SK-N-SH (cell line): ENCODE measurements at regions not wholly inside any gene's neighbourhood (a gene's known extent, or its start where the extent isn't known, plus 50 kb on each side); places are given as distances from the start of the nearest gene placed in this dataset.

Experiments
- CTCF ChIA-PET: fragments of 300-600, 350-600 bp; formaldehyde crosslinking; extraction: SDS; loops from one replicate; lab custom pipeline; 2021; lab: Yijun Ruan, JAX
- POLR2A ChIA-PET: fragments of 350-600 bp; sonication (Branson Sonifier 250); formaldehyde crosslinking; extraction: SDS; loops from one replicate; lab custom pipeline; 2020; ENCODE audit warnings: antibody characterized with exemption, inconsistent platforms; lab: Yijun Ruan, JAX
- DNase-seq: peaks from one replicate; pipeline ENCODE4 v3.0.0; 2012
- H2AFZ ChIP-seq: fragments of 200-600 bp; sonication (generic); 2 replicates; pipeline ENCODE4 v1.8.1; 2016; ENCODE audit warnings: antibody characterized with exemption, mild to moderate bottlenecking, low read depth
- H3F3A ChIP-seq: fragments of 200-600 bp; sonication (generic); replicated peaks from 2 replicates; pipeline ENCODE3; 2016; ENCODE audit warnings: antibody characterized with exemption, mild to moderate bottlenecking; ENCODE audit not compliant: insufficient read depth
- H3K27ac ChIP-seq, 2 experiments: fragments of 200-500 bp in 1 of 2; fragments of 200-600 bp in 1 of 2; sonication (Bioruptor generic) in 1 of 2; sonication (generic), shearing (Covaris generic) in 1 of 2; 2 replicates each; pipeline versions ENCODE4 v1.5.1 to v1.6.1; 2014 to 2016; ENCODE audit warnings: low read depth in 2 of 2, inconsistent platforms in 1 of 2, low read length in 1 of 2, mild to moderate bottlenecking in 1 of 2, mixed read lengths in 1 of 2
- H3K27me3 ChIP-seq: fragments of 200-600 bp; sonication (generic), shearing (Covaris generic); 2 replicates; pipeline ENCODE4 v1.6.1; 2016; ENCODE audit warnings: mixed run types; ENCODE audit not compliant: insufficient read depth
- H3K36me3 ChIP-seq, 2 experiments: fragments of 200-500 bp in 1 of 2; fragments of 200-600 bp in 1 of 2; sonication (Bioruptor generic) in 1 of 2; sonication (generic) in 1 of 2; replicated peaks in 1 of 2; 2 replicates each; pipeline versions ENCODE3 to v1.5.1; 2014 to 2016; ENCODE audit warnings: low read length in 1 of 2, mild to moderate bottlenecking in 1 of 2; ENCODE audit not compliant: insufficient read depth in 2 of 2, control insufficient read depth in 1 of 2
- H3K4me1 ChIP-seq, 2 experiments: fragments of 200-500 bp in 1 of 2; fragments of 200-600 bp in 1 of 2; sonication (Bioruptor generic) in 1 of 2; sonication (generic), shearing (Covaris generic) in 1 of 2; 2 replicates each; pipeline versions ENCODE4 v1.5.1 to v1.6.1; 2014 to 2016; ENCODE audit warnings: low read depth in 1 of 2, low read length in 1 of 2, mixed run types in 1 of 2; ENCODE audit not compliant: insufficient read depth in 2 of 2, control insufficient read depth in 1 of 2
- H3K4me2 ChIP-seq: fragments of 200-600 bp; sonication (generic), shearing (Covaris generic); 2 replicates; pipeline ENCODE4 v1.6.1; 2017; ENCODE audit warnings: mixed run types
- H3K4me3 ChIP-seq, 2 experiments: fragments of 200-500 bp in 1 of 2; fragments of 200-600 bp in 1 of 2; sonication (Bioruptor generic) in 1 of 2; sonication (generic), shearing (Covaris generic) in 1 of 2; 2 replicates each; pipeline versions ENCODE4 v1.5.1 to v1.8.1; 2014 to 2016; ENCODE audit warnings: low read depth in 2 of 2, inconsistent platforms in 1 of 2, low read length in 1 of 2, mild to moderate bottlenecking in 1 of 2, mixed read lengths in 1 of 2, moderate library complexity in 1 of 2
- H3K79me2 ChIP-seq: fragments of 200-600 bp; sonication (generic); 2 replicates; pipeline ENCODE4 v1.8.1; 2017; ENCODE audit warnings: mild to moderate bottlenecking; ENCODE audit not compliant: insufficient read depth
- H3K9ac ChIP-seq: fragments of 200-600 bp; sonication (generic); 2 replicates; pipeline ENCODE4 v1.6.1; 2017; ENCODE audit warnings: mixed run types
- H3K9me2 ChIP-seq: fragments of 200-600 bp; sonication (generic); 2 replicates; pipeline ENCODE4 v1.6.1; 2017; ENCODE audit warnings: mixed run types
- H3K9me3 ChIP-seq: fragments of 200-600 bp; sonication (generic); 2 replicates; pipeline ENCODE4 v1.6.1; 2017; ENCODE audit warnings: mixed run types, mild to moderate bottlenecking, moderate library complexity
- H4K20me1 ChIP-seq: fragments of 200-600 bp; sonication (generic); 2 replicates; pipeline ENCODE4 v1.6.1; 2017; ENCODE audit warnings: mild to moderate bottlenecking, mixed run types; ENCODE audit not compliant: insufficient read depth
- ELF1 ChIP-seq: IDR thresholded peaks from 2 replicates; pipeline ENCODE4 v1.4.0; 2012
- EP300 ChIP-seq, 2 experiments: IDR thresholded peaks; 2 replicates each; pipeline versions ENCODE4 v1.4.0 to v1.6.1; 2012; ENCODE audit warnings: borderline replicate concordance in 1 of 2, low read depth in 1 of 2, low read length in 1 of 2
- GATA2 ChIP-seq: sonication (generic); formaldehyde crosslinking; IDR thresholded peaks from 2 replicates; pipeline ENCODE4 v1.5.0; 2020; ENCODE audit warnings: mild to moderate bottlenecking, missing genetic modification reagents
- MXI1 ChIP-seq: IDR thresholded peaks from 2 replicates; pipeline ENCODE4 v1.6.1; 2012; ENCODE audit warnings: mild to moderate bottlenecking, low read depth, low read length, improper control_type of control experiment
- NFIC ChIP-seq: IDR thresholded peaks from 2 replicates; pipeline ENCODE4 v1.4.0; 2012; ENCODE audit warnings: borderline replicate concordance
- RAD21 ChIP-seq: IDR thresholded peaks from 2 replicates; pipeline ENCODE4 v1.6.1; 2012; ENCODE audit warnings: mild to moderate bottlenecking, low read length
- RCOR1 ChIP-seq: fragments of 150-350 bp; IDR thresholded peaks from 2 replicates; pipeline ENCODE4 v1.6.1; 2017; ENCODE audit warnings: antibody characterized with exemption, low read length
- RFX5 ChIP-seq: IDR thresholded peaks from 2 replicates; pipeline ENCODE4 v1.6.1; 2012; ENCODE audit warnings: mild to moderate bottlenecking, improper control_type of control experiment, low read length
- SMC3 ChIP-seq: IDR thresholded peaks from 2 replicates; pipeline ENCODE4 v1.6.1; 2012; ENCODE audit warnings: low read depth, low read length, improper control_type of control experiment
- TCF12 ChIP-seq: IDR thresholded peaks from 2 replicates; pipeline ENCODE4 v1.4.0; 2012
- TEAD4 ChIP-seq: IDR thresholded peaks from 2 replicates; pipeline ENCODE4 v1.4.0; 2012; ENCODE audit warnings: mild to moderate bottlenecking, borderline replicate concordance; ENCODE audit not compliant: insufficient read depth
- WGBS: methylation state at CpG from one replicate; pipeline ENCODE4 v1.1.6; 2017; ENCODE audit warnings: low lambda C conversion rate; 5-methylcytosine and 5-hydroxymethylcytosine counted together
- TF ChIP-seq, protein P1 (sequence below): fragments of 200-600 bp; sonication (generic); IDR thresholded peaks from 2 replicates; pipeline ENCODE4 v1.6.1; 2017; ENCODE audit warnings: antibody characterized with exemption, mild to moderate bottlenecking, moderate library complexity
- TF ChIP-seq, protein P2 (sequence below): IDR thresholded peaks from 2 replicates; pipeline ENCODE4 v1.4.0; 2012; ENCODE audit warnings: low read depth, borderline replicate concordance
- TF ChIP-seq, protein P3 (sequence below): fragments of 150-350 bp; IDR thresholded peaks from 2 replicates; pipeline ENCODE4 v1.6.1; 2016; ENCODE audit warnings: mild to moderate bottlenecking, low read depth, low read length
- TF ChIP-seq, protein P4 (sequence below): fragments of 150-350 bp; IDR thresholded peaks from 2 replicates; pipeline ENCODE4 v1.6.1; 2017; ENCODE audit warnings: antibody characterized with exemption, low read length, low read depth, borderline replicate concordance

DNA sequence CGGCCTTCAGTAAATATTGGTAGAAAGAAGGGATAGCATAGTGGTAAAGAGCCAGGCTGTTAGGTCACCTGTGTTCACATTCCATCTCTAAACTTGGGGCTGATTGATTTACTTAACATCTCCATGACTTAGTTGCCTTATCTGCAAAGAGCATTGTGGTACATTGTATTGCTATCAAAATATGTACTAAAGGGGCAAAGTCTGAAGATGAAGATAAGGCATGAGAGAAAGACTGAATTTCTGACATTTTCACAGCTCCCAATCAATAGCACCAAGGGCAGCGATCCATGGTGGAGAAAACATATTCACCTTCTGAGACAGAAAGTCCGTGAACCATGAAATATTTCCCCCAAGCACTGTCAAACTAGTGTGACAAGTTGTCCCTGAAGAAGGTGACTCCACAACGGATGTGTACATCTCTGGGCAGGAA is 223.3 kb upstream of the STXBP5 start:
- 88% methylated on average over 4 of the region's 4 CpGs for WGBS
- no peaks in the 10 kb centered on the region for H3K79me2 ChIP-seq
- H3K4me1 ChIP-seq = no peaks in the 10 kb centered on the region; a peak in 1 of 4 replicates
- H3K9me3 ChIP-seq = no peaks in the 10 kb centered on the region
- H2AFZ ChIP-seq = no peak overlapping the region
- H3K27me3 ChIP-seq = no peaks in the 10 kb centered on the region
- no peaks in the 10 kb centered on the region for H3K9me2 ChIP-seq
- ChIA-PET POLR2A (no interaction called here), CTCF (interaction anchor here (1.2 kb wide), 1 partner anchor 70 kb away, joined by 3 read pairs; no protein-coding TSS in a partner anchor)
- H3K36me3 ChIP-seq = no peaks in the 10 kb centered on the region
- no peak overlapping the region for H3K4me3 ChIP-seq
- no peak for DNase-seq
- TF ChIP-seq MXI1 (no peak), TCF12 (no peak), RFX5 (no peak), NFIC (no peak), SMC3 (no peak), RAD21 (no peak), RCOR1 (no peak), GATA2 (CRISPR knock-in tag) (no peak), ELF1 (no peak), EP300 (IDR thresholded peaks at IDR 0.05; ENCODE audit: borderline replicate concordance in 1 of 2, low read depth in 1 of 2, low read length in 1 of 2) (no peak)
- TF ChIP-seq, protein P1, sequence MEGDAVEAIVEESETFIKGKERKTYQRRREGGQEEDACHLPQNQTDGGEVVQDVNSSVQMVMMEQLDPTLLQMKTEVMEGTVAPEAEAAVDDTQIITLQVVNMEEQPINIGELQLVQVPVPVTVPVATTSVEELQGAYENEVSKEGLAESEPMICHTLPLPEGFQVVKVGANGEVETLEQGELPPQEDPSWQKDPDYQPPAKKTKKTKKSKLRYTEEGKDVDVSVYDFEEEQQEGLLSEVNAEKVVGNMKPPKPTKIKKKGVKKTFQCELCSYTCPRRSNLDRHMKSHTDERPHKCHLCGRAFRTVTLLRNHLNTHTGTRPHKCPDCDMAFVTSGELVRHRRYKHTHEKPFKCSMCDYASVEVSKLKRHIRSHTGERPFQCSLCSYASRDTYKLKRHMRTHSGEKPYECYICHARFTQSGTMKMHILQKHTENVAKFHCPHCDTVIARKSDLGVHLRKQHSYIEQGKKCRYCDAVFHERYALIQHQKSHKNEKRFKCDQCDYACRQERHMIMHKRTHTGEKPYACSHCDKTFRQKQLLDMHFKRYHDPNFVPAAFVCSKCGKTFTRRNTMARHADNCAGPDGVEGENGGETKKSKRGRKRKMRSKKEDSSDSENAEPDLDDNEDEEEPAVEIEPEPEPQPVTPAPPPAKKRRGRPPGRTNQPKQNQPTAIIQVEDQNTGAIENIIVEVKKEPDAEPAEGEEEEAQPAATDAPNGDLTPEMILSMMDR = no peak
- TF ChIP-seq, protein P2, sequence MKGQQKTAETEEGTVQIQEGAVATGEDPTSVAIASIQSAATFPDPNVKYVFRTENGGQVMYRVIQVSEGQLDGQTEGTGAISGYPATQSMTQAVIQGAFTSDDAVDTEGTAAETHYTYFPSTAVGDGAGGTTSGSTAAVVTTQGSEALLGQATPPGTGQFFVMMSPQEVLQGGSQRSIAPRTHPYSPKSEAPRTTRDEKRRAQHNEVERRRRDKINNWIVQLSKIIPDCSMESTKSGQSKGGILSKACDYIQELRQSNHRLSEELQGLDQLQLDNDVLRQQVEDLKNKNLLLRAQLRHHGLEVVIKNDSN = no peak
- TF ChIP-seq, protein P3, sequence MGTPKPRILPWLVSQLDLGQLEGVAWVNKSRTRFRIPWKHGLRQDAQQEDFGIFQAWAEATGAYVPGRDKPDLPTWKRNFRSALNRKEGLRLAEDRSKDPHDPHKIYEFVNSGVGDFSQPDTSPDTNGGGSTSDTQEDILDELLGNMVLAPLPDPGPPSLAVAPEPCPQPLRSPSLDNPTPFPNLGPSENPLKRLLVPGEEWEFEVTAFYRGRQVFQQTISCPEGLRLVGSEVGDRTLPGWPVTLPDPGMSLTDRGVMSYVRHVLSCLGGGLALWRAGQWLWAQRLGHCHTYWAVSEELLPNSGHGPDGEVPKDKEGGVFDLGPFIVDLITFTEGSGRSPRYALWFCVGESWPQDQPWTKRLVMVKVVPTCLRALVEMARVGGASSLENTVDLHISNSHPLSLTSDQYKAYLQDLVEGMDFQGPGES = no peak
- TF ChIP-seq, protein P4, sequence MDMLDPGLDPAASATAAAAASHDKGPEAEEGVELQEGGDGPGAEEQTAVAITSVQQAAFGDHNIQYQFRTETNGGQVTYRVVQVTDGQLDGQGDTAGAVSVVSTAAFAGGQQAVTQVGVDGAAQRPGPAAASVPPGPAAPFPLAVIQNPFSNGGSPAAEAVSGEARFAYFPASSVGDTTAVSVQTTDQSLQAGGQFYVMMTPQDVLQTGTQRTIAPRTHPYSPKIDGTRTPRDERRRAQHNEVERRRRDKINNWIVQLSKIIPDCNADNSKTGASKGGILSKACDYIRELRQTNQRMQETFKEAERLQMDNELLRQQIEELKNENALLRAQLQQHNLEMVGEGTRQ = no peak
- no peaks in the 10 kb centered on the region for H3F3A ChIP-seq
- no peaks in the 10 kb centered on the region for H4K20me1 ChIP-seq
- no peak overlapping the region for H3K27ac ChIP-seq
- no peak overlapping the region for H3K4me2 ChIP-seq
- no peak overlapping the region for H3K9ac ChIP-seq

DNA sequence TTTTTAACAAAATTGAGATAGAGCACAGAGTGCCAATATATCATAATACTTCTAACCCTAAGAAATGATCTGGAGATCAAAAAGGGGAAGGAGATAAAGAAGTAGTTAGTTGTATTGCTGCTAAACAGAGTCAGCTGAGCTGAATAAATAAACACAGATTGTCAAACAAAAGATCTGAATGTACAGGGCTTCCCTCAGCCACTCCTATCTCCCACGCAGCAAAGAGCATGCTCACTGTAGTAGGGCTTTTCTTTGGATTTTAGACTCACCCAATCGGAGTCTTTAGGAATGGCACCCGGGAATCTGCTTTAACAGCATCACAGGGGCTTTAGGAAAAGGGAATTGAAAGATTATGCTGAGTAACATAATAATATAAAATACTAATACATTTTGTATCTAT is 222.2 kb upstream of the STXBP5 start:
- ChIA-PET POLR2A (no interaction called here), CTCF (no interaction called here)
- 80% methylated on average over 3 of the region's 3 CpGs for WGBS

More for the DNA sequence above, 222.2 kb upstream of the STXBP5 start:
- Histone ChIP-seq H3K27me3 (no peaks in the 10 kb centered on the region), H3K79me2 (no peaks in the 10 kb centered on the region), H3K4me3 (no peak overlapping the region), H3K9me3 (no peaks in the 10 kb centered on the region), H3F3A (no peaks in the 10 kb centered on the region), H3K9ac (no peak overlapping the region), H3K36me3 (no peaks in the 10 kb centered on the region), H2AFZ (no peak overlapping the region), H4K20me1 (no peaks in the 10 kb centered on the region), H3K4me2 (no peak overlapping the region), H3K27ac (no peak overlapping the region), H3K4me1 (no peaks in the 10 kb centered on the region; a peak in 1 of 4 replicates), H3K9me2 (no peaks in the 10 kb centered on the region)
- no peak for DNase-seq
- TF ChIP-seq TEAD4 = no peak
- no peak for TF ChIP-seq ELF1
